WTC11 (cell line): ENCODE measurements at regions not wholly inside any gene's neighbourhood (a gene's known extent, or its start where the extent isn't known, plus 50 kb on each side); places are given as distances from the start of the nearest gene placed in this dataset.

Experiments used
- ATAC-seq: fragments of 200-7000 bp; cut with Tn5 transposase; 2 replicates; pipeline ENCODE4 v1.10.0; 2021; ENCODE audit warnings: mild to moderate bottlenecking, moderate library complexity
- CTCF ChIA-PET: fragments of 300-600 bp; sonication (Branson Sonifier 250); formaldehyde crosslinking; loops from one replicate; lab custom pipeline; 2021; ENCODE audit warnings: antibody characterized with exemption; lab: Charles Lee
- POLR2A ChIA-PET: fragments of 350-600 bp; sonication (Branson Sonifier 250); formaldehyde crosslinking; loops from one replicate; lab custom pipeline; 2021; ENCODE audit warnings: antibody characterized with exemption; lab: Charles Lee
- DNase-seq: peaks from one replicate; pipeline ENCODE4 v3.0.0; 2021; ENCODE audit warnings: low spot score
- H3K27ac Mint-ChIP-seq: 2 replicates; pipeline ENCODE4 v1.8.0; 2021; ENCODE audit warnings: mixed read lengths
- H3K27me3 Mint-ChIP-seq: 2 replicates; pipeline ENCODE4 v1.8.0; 2021; ENCODE audit warnings: low read depth, mild to moderate bottlenecking, moderate library complexity, mixed read lengths
- H3K36me3 Mint-ChIP-seq: 2 replicates; pipeline ENCODE4 v1.8.0; 2021; ENCODE audit warnings: mixed read lengths
- H3K4me1 Mint-ChIP-seq: 2 replicates; pipeline ENCODE4 v1.8.0; 2022; ENCODE audit warnings: mixed read lengths
- H3K4me3 Mint-ChIP-seq: 2 replicates; pipeline ENCODE4 v1.8.0; 2021; ENCODE audit warnings: mild to moderate bottlenecking, moderate library complexity, mixed read lengths
- H3K9me3 Mint-ChIP-seq: 2 replicates; pipeline ENCODE4 v1.8.0; 2021; ENCODE audit warnings: mixed read lengths
- FOXP1 ChIP-seq: sonication (generic); formaldehyde crosslinking; IDR thresholded peaks from 2 replicates; pipeline ENCODE4 v1.8.0; 2022; ENCODE audit warnings: missing genetic modification reagents, mild to moderate bottlenecking, moderate library complexity, borderline replicate concordance
- HMGA2 ChIP-seq: fragments of 250-450 bp; sonication (Bioruptor Pico); IDR thresholded peaks from 2 replicates; pipeline ENCODE4 v1.4.0; 2021; ENCODE audit warnings: mild to moderate bottlenecking, moderate library complexity
- JUN ChIP-seq: sonication (generic); formaldehyde crosslinking; IDR thresholded peaks from 2 replicates; pipeline ENCODE4 v1.8.0; 2023; ENCODE audit warnings: mild to moderate bottlenecking, missing genetic modification reagents
- KAT7 ChIP-seq: sonication (generic); formaldehyde crosslinking; IDR thresholded peaks from 2 replicates; pipeline ENCODE4 v1.8.1; 2023; ENCODE audit warnings: missing genetic modification reagents, mild to moderate bottlenecking, borderline replicate concordance
- NFYB ChIP-seq: sonication (generic); formaldehyde crosslinking; conservative IDR thresholded peaks from 2 replicates; pipeline ENCODE4 v1.8.0; 2022; ENCODE audit warnings: low read depth, missing genetic modification reagents
- NR3C1 ChIP-seq: sonication (generic); formaldehyde crosslinking; conservative IDR thresholded peaks from 2 replicates; pipeline ENCODE4 v1.8.1; 2023; ENCODE audit warnings: low read depth, mild to moderate bottlenecking, missing genetic modification reagents
- TCF7 ChIP-seq: sonication (generic); formaldehyde crosslinking; IDR thresholded peaks from 2 replicates; pipeline ENCODE4 v1.8.0; 2022; ENCODE audit warnings: mild to moderate bottlenecking, low read depth, missing genetic modification reagents, moderate library complexity
- TEAD4 ChIP-seq: sonication (generic); formaldehyde crosslinking; IDR thresholded peaks from 2 replicates; pipeline ENCODE4 v1.8.0; 2022; ENCODE audit warnings: mild to moderate bottlenecking, missing genetic modification reagents
- ZNF121 ChIP-seq: sonication (generic); formaldehyde crosslinking; IDR thresholded peaks from 2 replicates; pipeline ENCODE4 v1.8.0; 2023; ENCODE audit warnings: missing genetic modification reagents
- ZNF317 ChIP-seq: sonication (generic); formaldehyde crosslinking; IDR thresholded peaks from 2 replicates; pipeline ENCODE4 v1.8.1; 2023; ENCODE audit warnings: low read depth, mild to moderate bottlenecking, moderate library complexity, missing genetic modification reagents, borderline replicate concordance
- ZNF396 ChIP-seq: fragments of 250-450 bp; sonication (Bioruptor Pico); IDR thresholded peaks from 2 replicates; pipeline ENCODE4 v1.8.0; 2021; ENCODE audit warnings: mild to moderate bottlenecking, moderate library complexity, borderline replicate concordance
- ZNF416 ChIP-seq: fragments of 250-450 bp; sonication (Bioruptor Pico); IDR thresholded peaks from 2 replicates; pipeline ENCODE4 v1.9.0; 2021; ENCODE audit warnings: mild to moderate bottlenecking, inconsistent platforms
- TF ChIP-seq, protein P1 (sequence below): sonication (generic); formaldehyde crosslinking; IDR thresholded peaks from 2 replicates; pipeline ENCODE4 v1.8.1; 2022; ENCODE audit warnings: low read depth, missing genetic modification reagents, borderline replicate concordance
- TF ChIP-seq, protein P2 (sequence below): fragments of 250-450 bp; sonication (Bioruptor Pico); IDR thresholded peaks from 2 replicates; pipeline ENCODE4 v1.9.0; 2021; ENCODE audit warnings: mild to moderate bottlenecking
- TF ChIP-seq, protein P3 (sequence below): sonication (generic); formaldehyde crosslinking; IDR thresholded peaks from 2 replicates; pipeline ENCODE4 v1.8.1; 2023; ENCODE audit warnings: mild to moderate bottlenecking, missing genetic modification reagents
- TF ChIP-seq, protein P4 (sequence below): sonication (generic); formaldehyde crosslinking; IDR thresholded peaks from 2 replicates; pipeline ENCODE4 v1.8.1; 2022; ENCODE audit warnings: missing genetic modification reagents, borderline replicate concordance
- TF ChIP-seq, protein P5 (sequence below): sonication (generic); formaldehyde crosslinking; IDR thresholded peaks from 2 replicates; pipeline ENCODE4 v1.8.1; 2022; ENCODE audit warnings: low read depth, mild to moderate bottlenecking, moderate library complexity, missing genetic modification reagents, borderline replicate concordance
- TF ChIP-seq, protein P6 (sequence below): fragments of 250-450 bp; sonication (Bioruptor Pico); conservative IDR thresholded peaks from 2 replicates; pipeline ENCODE4 v1.9.0; 2021; ENCODE audit warnings: mild to moderate bottlenecking
- TF ChIP-seq, protein P7 (sequence below): sonication (generic); formaldehyde crosslinking; IDR thresholded peaks from 2 replicates; pipeline ENCODE4 v1.8.0; 2022; ENCODE audit warnings: mild to moderate bottlenecking, missing genetic modification reagents

DNA sequence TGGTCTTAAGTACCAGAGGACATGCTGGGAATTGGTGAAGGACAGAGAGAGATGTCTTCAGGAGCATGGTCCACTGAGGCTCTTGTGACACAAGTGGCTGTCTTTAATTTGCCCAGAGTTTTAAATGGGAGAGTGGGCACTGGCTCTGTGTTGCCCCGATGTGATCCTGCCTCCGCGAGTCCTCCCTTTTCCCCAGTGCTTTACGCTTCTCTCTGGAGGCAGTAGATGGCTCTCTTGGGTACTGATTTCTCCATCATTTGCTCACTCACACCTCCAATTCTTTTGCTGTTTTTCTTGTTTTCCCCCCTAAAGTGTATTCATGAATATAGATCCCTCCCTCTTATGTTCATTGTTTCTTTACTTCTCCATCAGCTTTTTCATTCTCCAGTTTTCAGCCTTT, 74.3 kb downstream of the EMP1 start:
- Mint-ChIP-seq H3K36me3 (no peaks in the 10 kb centered on the region), H3K4me3 (no peak overlapping the region), H3K4me1 (peaks cover 22% of the 10 kb centered on the region), H3K27me3 (no peaks in the 10 kb centered on the region; the same call in none of the 2 replicates), H3K27ac (no peak overlapping the region), H3K9me3 (peaks cover 7% of the 10 kb centered on the region)
- CTCF ChIA-PET = interaction anchor here (1.8 to 1.9 kb wide), 2 partner anchors 15 to 711 kb away, joined by 10 read pairs; no protein-coding TSS in a partner anchor
- TF ChIP-seq ZNF121 (CRISPR knock-in tag) (no peak), NR3C1 (CRISPR knock-in tag) (no peak), ZNF416 (CRISPR knock-in tag) (no peak), HMGA2 (CRISPR knock-in tag) (no peak), KAT7 (CRISPR knock-in tag) (no peak), TEAD4 (CRISPR knock-in tag) (no peak), ZNF396 (no peak), TCF7 (no peak), NFYB (no peak), FOXP1 (CRISPR knock-in tag) (no peak), ZNF317 (CRISPR knock-in tag) (no peak), JUN (CRISPR knock-in tag) (no peak)
- TF ChIP-seq, protein P1, sequence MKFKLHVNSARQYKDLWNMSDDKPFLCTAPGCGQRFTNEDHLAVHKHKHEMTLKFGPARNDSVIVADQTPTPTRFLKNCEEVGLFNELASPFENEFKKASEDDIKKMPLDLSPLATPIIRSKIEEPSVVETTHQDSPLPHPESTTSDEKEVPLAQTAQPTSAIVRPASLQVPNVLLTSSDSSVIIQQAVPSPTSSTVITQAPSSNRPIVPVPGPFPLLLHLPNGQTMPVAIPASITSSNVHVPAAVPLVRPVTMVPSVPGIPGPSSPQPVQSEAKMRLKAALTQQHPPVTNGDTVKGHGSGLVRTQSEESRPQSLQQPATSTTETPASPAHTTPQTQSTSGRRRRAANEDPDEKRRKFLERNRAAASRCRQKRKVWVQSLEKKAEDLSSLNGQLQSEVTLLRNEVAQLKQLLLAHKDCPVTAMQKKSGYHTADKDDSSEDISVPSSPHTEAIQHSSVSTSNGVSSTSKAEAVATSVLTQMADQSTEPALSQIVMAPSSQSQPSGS (CRISPR knock-in tag) = no peak
- TF ChIP-seq, protein P2, sequence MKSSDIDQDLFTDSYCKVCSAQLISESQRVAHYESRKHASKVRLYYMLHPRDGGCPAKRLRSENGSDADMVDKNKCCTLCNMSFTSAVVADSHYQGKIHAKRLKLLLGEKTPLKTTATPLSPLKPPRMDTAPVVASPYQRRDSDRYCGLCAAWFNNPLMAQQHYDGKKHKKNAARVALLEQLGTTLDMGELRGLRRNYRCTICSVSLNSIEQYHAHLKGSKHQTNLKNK (CRISPR knock-in tag) = no peak
- TF ChIP-seq, protein P3, sequence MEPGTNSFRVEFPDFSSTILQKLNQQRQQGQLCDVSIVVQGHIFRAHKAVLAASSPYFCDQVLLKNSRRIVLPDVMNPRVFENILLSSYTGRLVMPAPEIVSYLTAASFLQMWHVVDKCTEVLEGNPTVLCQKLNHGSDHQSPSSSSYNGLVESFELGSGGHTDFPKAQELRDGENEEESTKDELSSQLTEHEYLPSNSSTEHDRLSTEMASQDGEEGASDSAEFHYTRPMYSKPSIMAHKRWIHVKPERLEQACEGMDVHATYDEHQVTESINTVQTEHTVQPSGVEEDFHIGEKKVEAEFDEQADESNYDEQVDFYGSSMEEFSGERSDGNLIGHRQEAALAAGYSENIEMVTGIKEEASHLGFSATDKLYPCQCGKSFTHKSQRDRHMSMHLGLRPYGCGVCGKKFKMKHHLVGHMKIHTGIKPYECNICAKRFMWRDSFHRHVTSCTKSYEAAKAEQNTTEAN (CRISPR knock-in tag) = no peak
- TF ChIP-seq, protein P4, sequence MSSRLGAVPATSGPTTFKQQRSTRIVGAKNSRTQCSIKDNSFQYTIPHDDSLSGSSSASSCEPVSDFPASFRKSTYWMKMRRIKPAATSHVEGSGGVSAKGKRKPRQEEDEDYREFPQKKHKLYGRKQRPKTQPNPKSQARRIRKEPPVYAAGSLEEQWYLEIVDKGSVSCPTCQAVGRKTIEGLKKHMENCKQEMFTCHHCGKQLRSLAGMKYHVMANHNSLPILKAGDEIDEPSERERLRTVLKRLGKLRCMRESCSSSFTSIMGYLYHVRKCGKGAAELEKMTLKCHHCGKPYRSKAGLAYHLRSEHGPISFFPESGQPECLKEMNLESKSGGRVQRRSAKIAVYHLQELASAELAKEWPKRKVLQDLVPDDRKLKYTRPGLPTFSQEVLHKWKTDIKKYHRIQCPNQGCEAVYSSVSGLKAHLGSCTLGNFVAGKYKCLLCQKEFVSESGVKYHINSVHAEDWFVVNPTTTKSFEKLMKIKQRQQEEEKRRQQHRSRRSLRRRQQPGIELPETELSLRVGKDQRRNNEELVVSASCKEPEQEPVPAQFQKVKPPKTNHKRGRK (CRISPR knock-in tag) = no peak
- TF ChIP-seq, protein P5, sequence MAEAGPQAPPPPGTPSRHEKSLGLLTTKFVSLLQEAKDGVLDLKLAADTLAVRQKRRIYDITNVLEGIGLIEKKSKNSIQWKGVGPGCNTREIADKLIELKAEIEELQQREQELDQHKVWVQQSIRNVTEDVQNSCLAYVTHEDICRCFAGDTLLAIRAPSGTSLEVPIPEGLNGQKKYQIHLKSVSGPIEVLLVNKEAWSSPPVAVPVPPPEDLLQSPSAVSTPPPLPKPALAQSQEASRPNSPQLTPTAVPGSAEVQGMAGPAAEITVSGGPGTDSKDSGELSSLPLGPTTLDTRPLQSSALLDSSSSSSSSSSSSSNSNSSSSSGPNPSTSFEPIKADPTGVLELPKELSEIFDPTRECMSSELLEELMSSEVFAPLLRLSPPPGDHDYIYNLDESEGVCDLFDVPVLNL (CRISPR knock-in tag) = no peak
- TF ChIP-seq, protein P6, sequence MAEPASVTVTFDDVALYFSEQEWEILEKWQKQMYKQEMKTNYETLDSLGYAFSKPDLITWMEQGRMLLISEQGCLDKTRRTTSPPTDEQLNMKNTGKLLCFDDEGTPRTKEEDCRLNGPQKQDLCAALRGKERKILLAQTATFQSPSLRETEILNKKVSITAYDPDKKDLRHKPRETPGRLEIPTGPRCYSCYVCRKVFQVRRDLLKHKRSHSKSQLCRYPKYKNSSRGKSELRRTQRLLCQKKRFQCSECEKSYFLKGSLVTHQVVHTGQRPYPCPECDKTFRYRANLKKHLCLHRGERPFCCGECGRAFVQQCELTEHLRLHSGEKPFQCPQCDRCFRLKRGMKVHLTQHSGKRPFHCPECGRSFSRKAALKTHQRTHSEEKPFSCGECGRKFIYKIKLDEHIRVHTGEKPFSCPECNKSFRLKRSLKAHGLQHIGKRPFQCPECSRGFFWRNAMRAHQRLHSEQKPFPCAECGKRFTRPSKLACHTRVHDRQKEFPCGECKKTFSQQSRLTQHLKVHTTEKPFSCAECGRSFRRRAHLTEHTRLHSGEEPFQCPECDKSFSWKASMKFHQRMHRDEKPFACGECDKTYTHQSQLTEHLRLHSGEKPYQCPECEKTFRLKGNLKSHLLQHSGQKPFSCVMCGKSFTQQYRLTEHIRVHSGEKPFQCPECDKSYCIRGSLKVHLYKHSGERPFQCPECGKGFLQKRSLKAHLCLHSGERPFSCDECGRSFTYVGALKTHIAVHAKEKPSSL (CRISPR knock-in tag) = no peak
- TF ChIP-seq, protein P7, sequence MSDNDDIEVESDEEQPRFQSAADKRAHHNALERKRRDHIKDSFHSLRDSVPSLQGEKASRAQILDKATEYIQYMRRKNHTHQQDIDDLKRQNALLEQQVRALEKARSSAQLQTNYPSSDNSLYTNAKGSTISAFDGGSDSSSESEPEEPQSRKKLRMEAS (CRISPR knock-in tag) = no peak
- ATAC-seq (peak; percentile 57), DNase-seq (no peak)
- POLR2A ChIA-PET = no interaction called here
